ENCODE measurements at regions not wholly inside any gene's neighbourhood (a gene's known extent, or its start where the extent isn't known, plus 50 kb on each side); places are given as distances from the start of the nearest gene placed in this dataset.

DNA sequence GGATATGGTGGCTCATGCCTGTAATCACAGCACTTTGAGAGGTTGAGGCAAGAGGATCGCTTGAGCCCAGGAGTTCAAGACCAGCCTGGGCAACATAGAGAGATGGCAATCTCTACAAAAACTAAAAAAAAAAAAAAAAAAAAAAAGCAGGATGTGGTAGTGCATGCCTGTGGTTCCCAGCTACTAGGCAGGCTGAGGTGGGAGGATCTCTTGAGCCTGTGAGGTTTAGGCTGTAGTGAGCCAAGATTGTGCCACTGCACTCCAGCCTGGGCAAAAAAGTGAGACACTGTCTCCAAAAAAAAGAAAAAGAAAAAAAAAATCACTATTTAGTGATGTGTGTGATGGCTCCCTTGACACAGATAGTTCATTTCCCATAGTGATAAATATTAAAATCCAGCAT, 365.0 kb upstream of the NBEA start:
- TF ChIP-seq, protein P1, sequence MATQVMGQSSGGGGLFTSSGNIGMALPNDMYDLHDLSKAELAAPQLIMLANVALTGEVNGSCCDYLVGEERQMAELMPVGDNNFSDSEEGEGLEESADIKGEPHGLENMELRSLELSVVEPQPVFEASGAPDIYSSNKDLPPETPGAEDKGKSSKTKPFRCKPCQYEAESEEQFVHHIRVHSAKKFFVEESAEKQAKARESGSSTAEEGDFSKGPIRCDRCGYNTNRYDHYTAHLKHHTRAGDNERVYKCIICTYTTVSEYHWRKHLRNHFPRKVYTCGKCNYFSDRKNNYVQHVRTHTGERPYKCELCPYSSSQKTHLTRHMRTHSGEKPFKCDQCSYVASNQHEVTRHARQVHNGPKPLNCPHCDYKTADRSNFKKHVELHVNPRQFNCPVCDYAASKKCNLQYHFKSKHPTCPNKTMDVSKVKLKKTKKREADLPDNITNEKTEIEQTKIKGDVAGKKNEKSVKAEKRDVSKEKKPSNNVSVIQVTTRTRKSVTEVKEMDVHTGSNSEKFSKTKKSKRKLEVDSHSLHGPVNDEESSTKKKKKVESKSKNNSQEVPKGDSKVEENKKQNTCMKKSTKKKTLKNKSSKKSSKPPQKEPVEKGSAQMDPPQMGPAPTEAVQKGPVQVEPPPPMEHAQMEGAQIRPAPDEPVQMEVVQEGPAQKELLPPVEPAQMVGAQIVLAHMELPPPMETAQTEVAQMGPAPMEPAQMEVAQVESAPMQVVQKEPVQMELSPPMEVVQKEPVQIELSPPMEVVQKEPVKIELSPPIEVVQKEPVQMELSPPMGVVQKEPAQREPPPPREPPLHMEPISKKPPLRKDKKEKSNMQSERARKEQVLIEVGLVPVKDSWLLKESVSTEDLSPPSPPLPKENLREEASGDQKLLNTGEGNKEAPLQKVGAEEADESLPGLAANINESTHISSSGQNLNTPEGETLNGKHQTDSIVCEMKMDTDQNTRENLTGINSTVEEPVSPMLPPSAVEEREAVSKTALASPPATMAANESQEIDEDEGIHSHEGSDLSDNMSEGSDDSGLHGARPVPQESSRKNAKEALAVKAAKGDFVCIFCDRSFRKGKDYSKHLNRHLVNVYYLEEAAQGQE (IDR thresholded peaks at IDR 0.05; ENCODE audit: insufficient replicate concordance, low read depth): no peak
- no peak for TF ChIP-seq GABPA (IDR thresholded peaks at IDR 0.05; ENCODE audit: low read depth)
- TF ChIP-seq SPI1 (IDR thresholded peaks at IDR 0.05; ENCODE audit: borderline replicate concordance, low read depth): no peak
- no peaks in the 10 kb centered on the region for H3K27me3 ChIP-seq (ENCODE audit: insufficient read depth, poor library complexity, severe bottlenecking)
- no peak overlapping the region for H3K4me3 ChIP-seq (replicated peaks; ENCODE audit: insufficient read depth, low read length)
- H3K27ac ChIP-seq (replicated peaks): no peak overlapping the region
- DNase-seq (ENCODE audit: low read depth in 1 of 2, low spot score in 1 of 2): no peak

DNA sequence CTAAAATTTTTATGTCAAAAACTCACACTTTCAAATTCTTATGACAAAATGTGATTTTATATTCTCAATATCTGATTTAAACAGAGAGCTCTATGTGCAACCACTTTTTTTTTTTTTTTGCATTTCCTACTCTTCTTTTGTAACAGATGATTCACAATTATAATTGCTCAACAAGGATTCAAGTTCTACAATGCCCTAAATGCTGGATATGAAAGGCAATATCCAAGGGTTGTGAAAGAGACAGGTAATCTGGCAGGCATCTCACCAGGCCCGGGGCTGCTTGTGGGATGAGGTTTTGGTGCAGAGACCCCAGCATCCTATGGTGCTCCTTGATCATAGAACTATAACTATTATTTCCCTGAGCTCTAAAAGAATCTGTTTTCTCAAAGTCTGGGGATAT, 363.6 kb upstream of the NBEA start:
- Histone ChIP-seq H3K27ac (replicated peaks) (no peak overlapping the region), H3K4me3 (replicated peaks; ENCODE audit: insufficient read depth, low read length) (no peak overlapping the region), H3K27me3 (ENCODE audit: insufficient read depth, poor library complexity, severe bottlenecking) (no peaks in the 10 kb centered on the region)
- no peak for DNase-seq (ENCODE audit: low read depth in 1 of 2, low spot score in 1 of 2)
- TF ChIP-seq, protein P2, sequence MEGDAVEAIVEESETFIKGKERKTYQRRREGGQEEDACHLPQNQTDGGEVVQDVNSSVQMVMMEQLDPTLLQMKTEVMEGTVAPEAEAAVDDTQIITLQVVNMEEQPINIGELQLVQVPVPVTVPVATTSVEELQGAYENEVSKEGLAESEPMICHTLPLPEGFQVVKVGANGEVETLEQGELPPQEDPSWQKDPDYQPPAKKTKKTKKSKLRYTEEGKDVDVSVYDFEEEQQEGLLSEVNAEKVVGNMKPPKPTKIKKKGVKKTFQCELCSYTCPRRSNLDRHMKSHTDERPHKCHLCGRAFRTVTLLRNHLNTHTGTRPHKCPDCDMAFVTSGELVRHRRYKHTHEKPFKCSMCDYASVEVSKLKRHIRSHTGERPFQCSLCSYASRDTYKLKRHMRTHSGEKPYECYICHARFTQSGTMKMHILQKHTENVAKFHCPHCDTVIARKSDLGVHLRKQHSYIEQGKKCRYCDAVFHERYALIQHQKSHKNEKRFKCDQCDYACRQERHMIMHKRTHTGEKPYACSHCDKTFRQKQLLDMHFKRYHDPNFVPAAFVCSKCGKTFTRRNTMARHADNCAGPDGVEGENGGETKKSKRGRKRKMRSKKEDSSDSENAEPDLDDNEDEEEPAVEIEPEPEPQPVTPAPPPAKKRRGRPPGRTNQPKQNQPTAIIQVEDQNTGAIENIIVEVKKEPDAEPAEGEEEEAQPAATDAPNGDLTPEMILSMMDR (IDR thresholded peaks at IDR 0.05; ENCODE audit: insufficient read depth, low read length): no peak
- TF ChIP-seq GABPA (IDR thresholded peaks at IDR 0.05; ENCODE audit: low read depth): no peak
- no peak for TF ChIP-seq SPI1 (IDR thresholded peaks at IDR 0.05; ENCODE audit: borderline replicate concordance, low read depth)

DNA sequence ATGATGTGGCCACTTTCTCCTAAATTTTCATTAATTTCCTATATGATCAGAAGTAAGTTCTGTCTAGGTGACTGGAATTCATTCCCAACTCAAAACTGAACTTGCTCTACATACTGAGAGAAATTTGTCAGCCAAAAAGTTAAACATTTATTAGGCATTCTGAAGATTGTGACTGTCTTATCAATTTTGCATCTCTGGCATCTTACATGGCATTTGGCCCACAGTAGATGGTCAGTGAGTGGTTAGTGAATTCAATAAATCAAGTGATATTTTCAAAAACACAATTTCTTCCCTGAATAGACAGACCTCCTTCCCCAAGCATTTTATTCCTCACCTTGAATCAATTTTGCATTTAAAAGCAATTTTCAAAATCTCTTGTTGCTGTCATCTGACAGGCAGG, 363.2 kb upstream of the NBEA start:
- TF ChIP-seq GABPA (IDR thresholded peaks at IDR 0.05; ENCODE audit: low read depth) (no peak), SPI1 (IDR thresholded peaks at IDR 0.05; ENCODE audit: borderline replicate concordance, low read depth) (no peak), POLR2AphosphoS5 (IDR thresholded peaks at IDR 0.05; ENCODE audit: low read depth) (no peak)
- TF ChIP-seq, protein P2 (IDR thresholded peaks at IDR 0.05; ENCODE audit: insufficient read depth, low read length): no peak
- TF ChIP-seq, protein P1 (IDR thresholded peaks at IDR 0.05; ENCODE audit: insufficient replicate concordance, low read depth): no peak
- Histone ChIP-seq H3K4me3 (replicated peaks; ENCODE audit: insufficient read depth, low read length) (no peak overlapping the region), H3K27me3 (ENCODE audit: insufficient read depth, poor library complexity, severe bottlenecking) (no peaks in the 10 kb centered on the region), H3K27ac (replicated peaks) (no peak overlapping the region)
- DNase-seq (ENCODE audit: low read depth in 1 of 2, low spot score in 1 of 2): no peak

DNA sequence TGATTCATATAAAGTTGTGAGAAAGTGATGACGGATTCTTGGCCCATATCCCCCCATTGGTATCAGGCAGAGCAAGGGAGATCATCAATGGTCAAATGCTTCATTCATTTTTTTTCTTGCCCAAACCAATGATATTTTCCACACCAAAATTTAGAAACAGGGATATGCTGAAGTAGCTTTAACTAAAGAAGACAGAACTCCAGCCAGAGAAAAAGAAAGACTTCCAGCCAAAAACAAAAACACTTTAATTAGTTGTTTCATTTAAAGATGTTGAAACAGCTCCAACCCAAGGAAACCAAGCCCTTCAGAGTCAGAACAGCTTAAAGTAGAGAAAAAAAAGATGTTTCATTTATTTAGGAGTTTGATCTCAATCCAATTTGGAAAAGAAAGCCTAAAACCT, 358.9 kb upstream of the NBEA start:
- no peak for DNase-seq (ENCODE audit: low read depth in 1 of 2, low spot score in 1 of 2)
- Histone ChIP-seq H3K27ac (replicated peaks) (no peak overlapping the region), H3K27me3 (ENCODE audit: insufficient read depth, poor library complexity, severe bottlenecking) (no peaks in the 10 kb centered on the region), H3K4me3 (replicated peaks; ENCODE audit: insufficient read depth, low read length) (no peak overlapping the region)
- TF ChIP-seq SPI1 (IDR thresholded peaks at IDR 0.05; ENCODE audit: borderline replicate concordance, low read depth): no peak
- no peak for TF ChIP-seq POLR2AphosphoS5 (IDR thresholded peaks at IDR 0.05; ENCODE audit: low read depth)
- TF ChIP-seq, protein P1 (IDR thresholded peaks at IDR 0.05; ENCODE audit: insufficient replicate concordance, low read depth): no peak
- no peak for TF ChIP-seq GABPA (IDR thresholded peaks at IDR 0.05; ENCODE audit: low read depth)
- TF ChIP-seq, protein P2 (IDR thresholded peaks at IDR 0.05; ENCODE audit: insufficient read depth, low read length): no peak

Data from HL-60 (cell line).